Cardiac muscle cell (in vitro differentiated cells and primary cell): ENCODE measurements at regions not wholly inside any gene's neighbourhood (a gene's known extent, or its start where the extent isn't known, plus 50 kb on each side); places are given as distances from the start of the nearest gene placed in this dataset.

Experiments used
- DNase-seq, 2 donors: peaks; one replicate each; pipeline versions ENCODE4 v3.0.0 to v3.0.0-alpha.2; 2010 to 2017; ENCODE audit warnings: low read depth in 1 of 2, low spot score in 1 of 2
- H3K27ac ChIP-seq: fragments of 200-600 bp; sonication (generic); 2 replicates; pipeline ENCODE4 v1.5.1; 2016
- H3K27me3 ChIP-seq: fragments of 200-600 bp; sonication (generic); 2 replicates; pipeline ENCODE4 v1.6.0; 2016; ENCODE audit warnings: control low read depth
- H3K36me3 ChIP-seq: fragments of 200-600 bp; sonication (generic); 2 replicates; pipeline ENCODE4 v1.5.1; 2016; ENCODE audit warnings: control low read depth
- H3K4me1 ChIP-seq: fragments of 200-600 bp; sonication (generic); 2 replicates; pipeline ENCODE4 v1.8.1; 2017; ENCODE audit warnings: low read depth, mild to moderate bottlenecking, mixed run types
- H3K4me3 ChIP-seq: fragments of 200-600 bp; sonication (generic); 2 replicates; pipeline ENCODE4 v1.5.1; 2016; ENCODE audit warnings: mild to moderate bottlenecking
- H3K9me3 ChIP-seq: fragments of 200-600 bp; sonication (generic); 2 replicates; pipeline ENCODE4 v1.5.1; 2017; ENCODE audit warnings: low read depth, mild to moderate bottlenecking, control low read depth
- CTCF ChIP-seq: IDR thresholded peaks from 2 replicates; pipeline ENCODE4 v1.5.1; 2012; ENCODE audit warnings: low read depth, mild to moderate bottlenecking, low read length

GRCh38 chr6:181049-181654, 111.1 kb upstream of the DUSP22 start:
- Histone ChIP-seq H3K27ac (no peak overlapping the region), H3K27me3 (no peaks in the 10 kb centered on the region), H3K9me3 (no peaks in the 10 kb centered on the region), H3K4me3 (no peak overlapping the region), H3K4me1 (no peaks in the 10 kb centered on the region), H3K36me3 (no peaks in the 10 kb centered on the region)
- no peak for TF ChIP-seq CTCF
- no peak for DNase-seq

GRCh38 chr6:183668-184067, 108.6 kb upstream of the DUSP22 start:
- no peak overlapping the region for H3K27ac ChIP-seq
- no peaks in the 10 kb centered on the region for H3K27me3 ChIP-seq
- no peaks in the 10 kb centered on the region for H3K9me3 ChIP-seq
- TF ChIP-seq CTCF: no peak
- H3K4me3 ChIP-seq: no peak overlapping the region
- no peak for DNase-seq
- peaks cover 9% of the 10 kb centered on the region for H3K4me1 ChIP-seq
- no peaks in the 10 kb centered on the region for H3K36me3 ChIP-seq

GRCh38 chr6:184161-184700, 108.1 kb upstream of the DUSP22 start:
- H3K27ac ChIP-seq: no peak overlapping the region
- DNase-seq: no peak
- no peaks in the 10 kb centered on the region for H3K27me3 ChIP-seq
- no peak for TF ChIP-seq CTCF
- H3K9me3 ChIP-seq: no peaks in the 10 kb centered on the region
- H3K36me3 ChIP-seq: no peaks in the 10 kb centered on the region
- no peak overlapping the region for H3K4me3 ChIP-seq
- peaks cover 9% of the 10 kb centered on the region for H3K4me1 ChIP-seq

GRCh38 chr6:186340-186965, 105.8 kb upstream of the DUSP22 start:
- Histone ChIP-seq H3K4me3 (no peak overlapping the region), H3K9me3 (no peaks in the 10 kb centered on the region), H3K27me3 (no peaks in the 10 kb centered on the region), H3K4me1 (peaks cover 9% of the 10 kb centered on the region), H3K36me3 (no peaks in the 10 kb centered on the region), H3K27ac (peak overlapping the region; percentile 53)
- DNase-seq: peak; percentile 2 to 10
- TF ChIP-seq CTCF: no peak

GRCh38 chr6:187210-187861, 105.0 kb upstream of the DUSP22 start:
- Histone ChIP-seq H3K27me3 (no peaks in the 10 kb centered on the region), H3K27ac (peak overlapping the region; percentile 53), H3K36me3 (no peaks in the 10 kb centered on the region), H3K4me1 (peaks cover 9% of the 10 kb centered on the region), H3K4me3 (no peak overlapping the region), H3K9me3 (no peaks in the 10 kb centered on the region)
- DNase-seq: peak; percentile 6 to 46
- TF ChIP-seq CTCF: no peak
